ENCODE measurements at regions not wholly inside any gene's neighbourhood (a gene's known extent, or its start where the extent isn't known, plus 50 kb on each side); places are given as distances from the start of the nearest gene placed in this dataset.

- intact Hi-C loops (cut with DNase I): no loop called here
- Histone ChIP-seq H3K9me3 (replicated peaks in 1 of 3) (no peaks in the 10 kb centered on the region), H3K4me1 (replicated peaks in 1 of 2) (no peaks in the 10 kb centered on the region), H3K27me3 (no peaks in the 10 kb centered on the region), H3K4me3 (no peak overlapping the region), H3K27ac (no peak overlapping the region), H3K36me3 (replicated peaks in 1 of 2) (no peaks in the 10 kb centered on the region)
- no peak for DNase-seq
- WGBS, 4 donors: 62 to 69% (median 66%) methylated on average over 8 of the region's 8 CpGs
- TF ChIP-seq POLR2A (IDR thresholded peaks at IDR 0.05) (no peak), CTCF (IDR thresholded peaks at IDR 0.05) (no peak)
Measured at GRCh38 chr4:74654230-74654681, 140.1 kb downstream of the BTC start.

- Histone ChIP-seq H3K27me3 (no peaks in the 10 kb centered on the region), H3K9me3 (replicated peaks in 1 of 3) (no peaks in the 10 kb centered on the region), H3K27ac (no peak overlapping the region), H3K4me1 (replicated peaks in 1 of 2) (no peaks in the 10 kb centered on the region), H3K36me3 (replicated peaks in 1 of 2) (no peaks in the 10 kb centered on the region), H3K4me3 (no peak overlapping the region)
- DNase-seq: no peak
- 88 to 97% (median 96%) methylated on average over 1 of the region's 1 CpG for WGBS, 4 donors
- TF ChIP-seq CTCF (IDR thresholded peaks at IDR 0.05) (no peak), POLR2A (IDR thresholded peaks at IDR 0.05) (no peak)
- intact Hi-C loops (cut with DNase I): no loop called here
Measured at GRCh38 chr4:74656596-74656995, 137.7 kb downstream of the BTC start.

DNA sequence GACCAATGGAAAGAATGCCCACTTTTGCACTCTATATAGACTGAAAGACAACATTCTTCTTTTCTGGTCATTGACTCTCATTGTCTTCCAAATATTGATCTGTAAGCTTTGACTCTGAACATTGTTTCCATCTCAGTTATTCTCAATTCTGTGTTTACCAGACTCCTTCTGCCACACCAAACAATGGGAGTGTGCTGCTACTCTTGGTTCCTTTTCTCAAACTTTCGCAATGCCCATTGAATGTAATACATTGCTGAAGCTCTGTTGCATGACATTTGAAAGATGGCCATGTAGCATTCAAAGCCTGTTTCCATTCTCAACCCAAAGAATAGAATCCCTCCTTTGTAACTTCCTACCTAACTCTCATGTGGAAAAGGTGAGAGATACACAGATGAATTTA, 136.2 kb downstream of the BTC start:
- TF ChIP-seq CTCF (IDR thresholded peaks at IDR 0.05): no peak
- no peak for TF ChIP-seq POLR2A (IDR thresholded peaks at IDR 0.05)

DNA sequence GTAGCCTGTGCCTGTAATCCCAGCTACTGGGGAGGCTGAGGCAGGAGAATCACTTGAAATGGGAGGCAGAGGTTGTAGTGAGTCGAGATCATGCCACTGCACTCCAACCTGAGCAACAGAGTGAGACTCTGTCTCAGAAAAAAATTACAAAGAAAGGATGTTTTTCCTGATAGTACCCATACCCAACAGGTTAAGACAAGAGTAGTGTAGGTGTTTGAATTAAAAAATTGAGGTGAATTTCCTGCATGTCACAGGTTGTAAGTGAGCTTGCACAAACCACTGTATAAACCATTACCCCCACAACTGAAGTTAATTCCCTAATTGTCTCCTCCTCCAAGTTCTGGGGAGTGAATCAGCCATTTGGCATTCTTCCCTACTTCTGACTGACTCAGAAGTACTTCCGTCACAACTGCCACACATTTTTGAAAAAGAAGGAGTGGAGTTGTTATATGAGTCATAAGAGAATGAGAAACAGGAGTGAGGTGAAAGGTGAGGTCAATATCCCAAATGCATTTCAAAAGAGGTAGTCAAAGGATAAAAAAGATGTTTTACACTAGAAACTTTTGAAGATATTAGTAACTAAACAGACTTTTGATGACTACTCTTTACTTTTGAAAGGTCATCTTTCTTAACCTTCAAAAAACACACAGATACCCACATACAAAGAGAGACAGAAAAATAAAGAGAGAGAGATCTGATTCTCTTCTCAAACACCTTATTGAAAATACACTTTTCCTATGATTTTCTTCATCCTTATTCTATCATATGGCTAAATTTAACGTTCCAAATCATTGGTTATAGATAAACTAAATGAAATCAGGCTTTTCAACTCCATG, 134.5 kb downstream of the BTC start:
- no peak for TF ChIP-seq CTCF (IDR thresholded peaks at IDR 0.05)
- no peak for TF ChIP-seq POLR2A (IDR thresholded peaks at IDR 0.05)
- Histone ChIP-seq H3K4me3 (no peak overlapping the region), H3K27me3 (no peaks in the 10 kb centered on the region), H3K9me3 (replicated peaks in 1 of 3) (no peaks in the 10 kb centered on the region), H3K4me1 (replicated peaks in 1 of 2) (no peaks in the 10 kb centered on the region), H3K27ac (no peak overlapping the region), H3K36me3 (replicated peaks in 1 of 2) (no peaks in the 10 kb centered on the region)
- peak in 6 of 7 donors; percentile 30 to 77 (median 51) for DNase-seq
- intact Hi-C loops (cut with DNase I): no loop called here
- 54 to 64% (median 61%) methylated on average over 3 of the region's 3 CpGs for WGBS, 4 donors

More for the DNA sequence above, 136.2 kb downstream of the BTC start:
- no peaks in the 10 kb centered on the region for H3K9me3 ChIP-seq (replicated peaks in 1 of 3)
- intact Hi-C loops (cut with DNase I): no loop called here
- 79 to 90% (median 88%) methylated on average over 1 of the region's 1 CpG for WGBS, 4 donors
- H3K4me3 ChIP-seq: no peak overlapping the region
- no peaks in the 10 kb centered on the region for H3K27me3 ChIP-seq
- no peak for DNase-seq
- H3K27ac ChIP-seq: no peak overlapping the region
- H3K4me1 ChIP-seq (replicated peaks in 1 of 2): no peaks in the 10 kb centered on the region
- H3K36me3 ChIP-seq (replicated peaks in 1 of 2): no peaks in the 10 kb centered on the region
